ENCODE measurements at regions not wholly inside any gene's neighbourhood (a gene's known extent, or its start where the extent isn't known, plus 50 kb on each side); places are given as distances from the start of the nearest gene placed in this dataset.

DNA sequence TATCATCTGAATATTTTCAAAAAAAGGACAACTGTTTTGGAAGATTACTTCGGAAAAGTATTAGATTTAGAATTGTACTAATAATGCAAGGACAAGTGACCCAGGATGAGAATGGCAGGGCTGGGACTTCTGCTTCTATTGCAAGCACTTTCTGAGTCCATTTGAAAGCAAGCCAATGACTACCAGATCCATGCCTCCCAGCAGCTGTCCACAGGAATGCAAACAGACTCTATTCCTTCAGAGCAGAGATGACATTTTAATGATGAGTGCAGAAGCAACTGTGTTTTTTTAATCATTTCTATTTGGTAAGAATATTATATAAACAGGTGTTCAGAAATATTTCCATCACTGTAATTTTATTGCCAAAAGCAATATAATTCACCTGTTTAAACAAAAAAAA, 456.7 kb downstream of the SOX11 start:
- TF ChIP-seq, protein P1, sequence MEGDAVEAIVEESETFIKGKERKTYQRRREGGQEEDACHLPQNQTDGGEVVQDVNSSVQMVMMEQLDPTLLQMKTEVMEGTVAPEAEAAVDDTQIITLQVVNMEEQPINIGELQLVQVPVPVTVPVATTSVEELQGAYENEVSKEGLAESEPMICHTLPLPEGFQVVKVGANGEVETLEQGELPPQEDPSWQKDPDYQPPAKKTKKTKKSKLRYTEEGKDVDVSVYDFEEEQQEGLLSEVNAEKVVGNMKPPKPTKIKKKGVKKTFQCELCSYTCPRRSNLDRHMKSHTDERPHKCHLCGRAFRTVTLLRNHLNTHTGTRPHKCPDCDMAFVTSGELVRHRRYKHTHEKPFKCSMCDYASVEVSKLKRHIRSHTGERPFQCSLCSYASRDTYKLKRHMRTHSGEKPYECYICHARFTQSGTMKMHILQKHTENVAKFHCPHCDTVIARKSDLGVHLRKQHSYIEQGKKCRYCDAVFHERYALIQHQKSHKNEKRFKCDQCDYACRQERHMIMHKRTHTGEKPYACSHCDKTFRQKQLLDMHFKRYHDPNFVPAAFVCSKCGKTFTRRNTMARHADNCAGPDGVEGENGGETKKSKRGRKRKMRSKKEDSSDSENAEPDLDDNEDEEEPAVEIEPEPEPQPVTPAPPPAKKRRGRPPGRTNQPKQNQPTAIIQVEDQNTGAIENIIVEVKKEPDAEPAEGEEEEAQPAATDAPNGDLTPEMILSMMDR (IDR thresholded peaks at IDR 0.05; ENCODE audit: poor library complexity), result no peak
- TF ChIP-seq EZH2 (IDR thresholded peaks at IDR 0.05; ENCODE audit: borderline replicate concordance), result no peak
- TF ChIP-seq EZH2phosphoT487 (IDR thresholded peaks at IDR 0.05; ENCODE audit: low read depth, severe bottlenecking, unreplicated experiment), result no peak

Measured in hepatocyte (in vitro differentiated cells).